NCI-H2227 (cell line): ENCODE measurements at regions not wholly inside any gene's neighbourhood (a gene's known extent, or its start where the extent isn't known, plus 50 kb on each side); places are given as distances from the start of the nearest gene placed in this dataset.

Experiments used
- DNase-seq: peaks from one replicate; lab custom pipeline; 2025; ENCODE audit not compliant: unreplicated experiment; lab: John Stamatoyannopoulos, UW

DNA sequence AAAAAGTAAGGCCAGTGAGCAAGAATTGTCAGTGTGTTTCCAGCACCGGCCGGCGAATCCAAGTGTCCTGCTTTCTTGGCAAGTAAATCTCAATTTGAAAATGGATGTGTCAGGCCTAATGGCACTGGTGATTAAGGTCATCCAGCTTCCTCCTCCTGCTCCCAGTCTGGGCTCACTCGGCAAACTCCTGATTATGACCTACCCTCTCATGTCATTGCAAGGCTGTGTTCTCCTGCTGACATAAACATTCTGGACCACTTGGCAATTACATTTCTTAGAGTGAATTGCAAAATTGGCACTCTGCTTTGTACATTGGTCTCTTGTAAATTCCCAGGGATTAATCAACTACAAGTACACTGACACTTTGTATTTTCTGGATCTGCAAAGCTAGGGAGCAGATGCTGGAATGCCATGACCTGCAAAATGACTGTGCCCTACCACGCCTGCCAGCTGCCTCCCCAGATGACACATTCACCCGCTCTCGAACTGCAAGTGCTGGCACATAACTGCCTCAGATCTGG lies 473.8 kb downstream of the KIF20B start:
- peak; percentile 30 for DNase-seq

DNA sequence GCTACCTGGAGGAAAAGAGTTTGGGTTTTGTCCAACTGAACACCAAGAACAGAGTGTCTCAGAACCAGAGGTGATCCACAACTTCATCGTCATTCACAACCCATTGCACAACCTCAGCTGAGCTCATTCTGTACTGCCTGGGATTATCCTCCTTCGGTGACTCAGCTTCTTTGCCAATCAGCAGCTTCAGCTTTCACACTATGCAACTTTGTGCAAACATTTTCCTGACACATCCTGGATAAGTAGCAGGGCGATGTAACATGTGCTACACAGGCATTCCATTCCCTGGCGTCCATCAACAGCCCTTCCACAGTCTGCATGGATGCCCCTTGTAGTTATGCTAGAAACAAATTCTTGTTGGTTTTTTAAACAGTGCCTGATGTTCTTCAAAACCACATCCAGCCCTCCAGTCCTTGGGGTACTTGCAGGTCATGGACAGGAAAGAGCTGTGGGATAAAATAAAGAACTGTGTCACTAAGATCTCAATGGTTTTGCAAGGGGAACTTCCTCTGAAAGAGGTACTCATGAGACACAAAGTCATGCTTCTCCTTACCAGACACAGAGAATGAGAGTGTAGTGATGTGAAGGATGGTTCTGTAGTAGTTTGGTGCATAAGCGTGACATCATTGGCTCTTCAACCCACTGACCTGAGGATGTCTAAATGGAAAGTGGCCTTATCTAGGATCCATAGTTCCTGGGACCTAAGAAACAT lies 478.5 kb downstream of the KIF20B start:
- no peak for DNase-seq

DNA sequence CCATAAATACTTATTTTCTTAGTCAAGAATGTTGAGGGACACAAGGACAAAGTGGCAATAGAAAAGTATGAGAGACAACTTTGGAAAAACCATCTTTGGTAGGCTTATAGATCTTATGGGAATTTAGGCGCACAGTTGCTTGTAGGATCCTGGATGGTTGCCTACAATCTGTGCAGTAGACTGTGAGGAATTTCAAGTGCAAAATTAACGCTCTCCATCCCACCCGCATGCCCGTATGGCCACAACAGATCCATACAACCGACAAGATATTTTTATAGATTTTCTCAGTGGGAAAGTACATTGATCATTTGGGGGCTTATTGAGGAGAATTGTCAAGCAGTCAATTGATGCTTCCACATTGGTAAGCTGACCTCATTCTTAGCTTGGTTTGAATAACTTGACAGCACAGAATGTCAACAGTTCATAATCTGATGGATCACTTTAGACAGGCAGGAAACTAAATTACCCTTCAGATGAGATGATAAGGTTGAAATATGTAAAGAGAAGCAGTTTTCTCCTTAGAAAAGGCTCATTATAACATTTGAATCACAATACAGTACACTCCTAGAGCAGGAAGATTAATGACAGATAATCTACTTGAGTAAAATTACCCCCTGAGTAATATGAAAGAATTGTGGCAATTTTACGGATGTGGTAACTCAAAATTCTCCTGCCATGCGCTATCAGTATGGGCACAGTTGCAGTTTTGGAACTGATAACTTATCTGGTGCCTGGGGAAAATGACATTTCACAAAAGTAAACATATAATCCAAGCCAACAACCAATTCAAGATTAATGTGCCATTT lies 479.7 kb downstream of the KIF20B start:
- DNase-seq, result no peak

DNA sequence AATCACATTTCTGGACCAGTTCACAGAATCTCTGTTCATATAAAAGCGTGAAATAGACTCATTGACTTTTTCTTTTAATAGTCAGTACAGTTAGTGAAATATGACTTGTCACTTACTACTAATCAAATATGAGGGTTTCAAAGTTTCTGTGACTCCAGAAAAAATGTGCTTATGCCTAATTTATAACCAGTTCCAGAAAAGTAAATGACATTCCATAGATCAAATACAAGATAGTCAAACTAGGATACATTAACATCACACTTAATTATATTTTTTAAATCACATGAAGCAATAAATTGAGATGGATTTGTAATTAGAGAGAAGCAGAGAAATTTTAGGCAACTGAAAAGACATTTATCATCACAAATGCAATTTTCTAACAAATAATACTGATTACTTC lies 491.4 kb downstream of the KIF20B start:
- DNase-seq, result no peak

DNA sequence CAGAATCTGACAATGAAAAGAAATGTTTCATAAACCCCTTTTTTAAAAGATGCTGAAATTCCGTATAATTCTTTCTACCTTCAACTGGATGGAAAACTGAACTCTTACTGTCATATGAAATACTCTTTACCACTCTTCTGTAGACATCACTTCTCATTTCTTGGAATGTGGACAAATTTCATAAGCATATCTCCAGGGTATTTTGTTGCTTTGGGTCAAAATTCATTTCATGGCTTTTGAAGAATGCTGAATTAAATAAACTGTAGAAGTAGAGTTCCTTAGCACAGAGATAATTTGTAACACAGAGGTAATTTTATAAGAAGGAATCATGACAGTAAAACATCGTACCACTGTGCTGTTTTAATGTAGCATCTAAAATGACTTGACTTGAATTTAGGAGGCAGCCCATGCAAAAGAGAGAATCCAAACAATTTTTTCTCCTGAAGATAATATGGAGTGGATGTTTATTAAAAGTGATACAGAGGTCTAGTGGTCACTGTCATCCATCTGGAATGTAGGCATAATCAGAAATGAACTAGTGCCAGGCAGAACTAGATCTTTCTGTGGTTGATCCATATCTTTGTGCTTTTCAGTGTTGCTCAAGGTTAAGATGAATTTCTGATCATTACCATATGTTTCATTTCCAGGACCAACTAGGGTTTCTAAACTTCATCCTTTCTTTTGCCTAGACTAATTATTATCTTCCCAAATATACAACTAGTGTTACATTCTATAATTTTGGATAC lies 492.0 kb downstream of the KIF20B start:
- no peak for DNase-seq

DNA sequence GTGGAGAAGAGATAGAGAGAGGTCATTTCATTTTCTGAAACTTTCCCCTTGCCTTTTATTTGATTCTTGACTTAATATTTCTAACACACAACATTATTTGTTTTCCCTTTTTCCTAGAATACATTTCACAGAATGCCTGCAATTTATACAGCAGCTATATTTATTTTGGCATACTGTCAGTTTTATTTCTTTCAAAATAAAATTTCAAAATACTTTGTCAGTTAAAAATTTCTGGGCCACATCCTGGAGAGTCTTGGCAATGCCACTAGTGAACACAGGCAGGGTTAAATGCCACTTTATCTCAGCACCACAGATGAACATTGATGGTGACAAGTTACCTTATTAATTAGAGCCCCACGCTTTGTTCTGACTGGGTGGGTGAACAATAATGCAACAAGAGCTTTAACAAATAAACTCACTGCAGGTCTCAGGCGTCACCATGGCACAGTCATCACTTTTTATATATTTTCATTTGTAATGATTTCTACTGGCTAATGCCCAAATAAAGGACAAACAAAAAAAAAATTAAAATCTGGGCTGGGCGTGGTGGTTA lies 494.0 kb downstream of the KIF20B start:
- DNase-seq, result no peak

DNA sequence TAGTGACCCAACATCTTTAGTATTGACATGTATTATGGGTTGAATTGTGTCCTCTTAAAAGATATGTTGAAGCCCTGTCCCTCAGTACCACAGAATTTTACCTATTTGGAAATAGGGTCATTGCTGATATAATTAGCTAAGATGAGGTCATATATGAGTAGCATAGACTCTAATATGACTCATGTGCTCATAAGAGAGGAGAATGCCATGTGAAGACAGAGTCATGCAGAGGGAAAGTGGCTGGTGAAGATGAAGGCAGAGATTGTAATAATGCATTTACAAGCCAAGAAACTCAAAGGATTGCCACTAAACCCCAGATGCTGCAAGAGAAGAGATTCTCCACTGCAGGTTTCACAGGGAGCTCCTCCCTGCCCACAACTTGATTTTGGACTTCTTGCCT lies 496.4 kb downstream of the KIF20B start:
- no peak for DNase-seq

DNA sequence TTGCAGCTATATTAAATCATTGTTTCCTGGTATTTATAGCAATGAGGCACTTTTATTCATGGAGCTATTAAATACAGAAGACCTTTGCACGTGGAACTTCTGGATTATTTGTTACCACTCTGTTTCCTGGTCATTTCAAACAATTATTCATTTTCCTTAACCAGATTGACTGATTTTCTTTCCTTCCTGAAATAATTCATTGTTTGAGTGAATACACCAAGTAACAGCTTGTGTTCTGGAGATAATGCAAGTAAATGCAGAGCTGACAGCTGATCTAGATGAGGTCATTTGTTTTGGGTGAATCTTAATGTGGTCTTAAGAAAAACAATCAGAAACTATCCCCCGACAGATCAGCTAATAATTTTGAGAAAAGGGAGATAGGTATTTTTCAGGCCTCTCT lies 497.7 kb downstream of the KIF20B start:
- DNase-seq, result no peak

DNA sequence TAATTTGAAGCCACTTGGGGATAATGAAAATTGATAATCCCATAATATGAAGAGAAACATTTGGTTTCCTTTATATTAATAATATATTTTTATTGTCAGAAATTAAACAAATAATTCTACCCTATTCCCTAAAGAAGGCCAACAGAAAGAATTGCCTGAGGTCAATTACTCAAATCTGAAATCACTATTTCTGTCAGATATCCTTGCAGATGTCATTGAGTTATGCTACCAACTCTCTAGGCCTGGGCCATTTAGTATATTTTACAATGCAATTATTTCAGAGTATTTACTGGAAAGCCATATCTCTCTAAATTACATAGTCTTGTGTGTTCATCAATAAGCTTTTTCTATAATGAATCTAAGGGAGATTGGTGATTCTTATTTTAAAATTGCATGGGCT lies 498.1 kb downstream of the KIF20B start:
- no peak for DNase-seq

DNA sequence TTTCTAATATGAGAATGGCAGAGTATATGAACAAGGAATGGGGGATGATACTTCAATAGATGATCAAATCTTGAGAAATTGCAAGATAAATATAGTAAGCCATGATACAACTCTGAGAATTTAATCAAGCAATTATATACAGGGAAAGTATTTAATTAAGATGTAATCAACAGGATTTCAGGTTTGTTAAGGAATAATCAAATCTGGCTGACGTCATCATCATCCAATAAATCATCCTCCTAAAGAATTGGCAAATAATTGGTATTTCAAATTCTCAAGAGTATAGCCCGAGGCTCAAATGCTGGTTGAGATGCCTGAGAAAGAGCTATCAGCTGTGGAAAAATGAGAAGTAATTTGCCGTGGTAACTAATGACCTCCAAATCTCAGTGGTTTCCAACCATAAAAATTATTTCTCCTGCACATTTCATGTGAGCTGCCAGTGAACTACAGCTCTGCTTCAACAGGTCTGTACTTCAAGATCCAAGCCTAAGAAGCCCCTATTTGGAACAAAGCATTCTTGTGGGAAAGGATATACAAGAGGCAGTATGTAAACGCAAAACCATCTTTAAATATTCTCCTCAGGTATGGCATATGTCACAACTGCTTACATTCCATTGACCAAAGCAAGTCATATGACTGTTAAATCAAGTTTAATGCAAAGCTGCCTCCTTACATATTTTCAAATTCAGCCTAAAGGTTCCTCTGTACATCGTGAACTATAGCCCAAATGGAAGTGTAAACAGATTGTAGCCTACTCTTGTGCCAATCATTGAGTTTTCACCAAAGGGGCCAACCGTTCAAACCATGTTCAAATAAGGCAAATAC lies 503.0 kb downstream of the KIF20B start:
- no peak for DNase-seq

DNA sequence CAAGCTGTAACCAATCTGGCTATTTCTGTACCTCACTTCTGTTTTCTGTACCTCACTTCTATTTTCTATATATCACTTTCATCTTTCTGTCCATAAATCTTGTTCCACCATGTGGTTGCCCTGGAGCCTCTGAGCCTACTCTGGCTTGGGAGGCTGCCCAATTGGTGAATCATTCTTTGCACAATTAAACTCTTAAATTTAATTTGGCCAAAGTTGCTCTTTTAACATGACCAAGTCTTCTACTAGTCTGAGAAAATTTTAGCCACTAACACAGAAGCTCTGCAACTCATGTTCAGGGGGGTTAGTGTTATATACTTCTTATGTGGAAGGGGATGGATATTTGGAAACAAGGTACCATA lies 503.5 kb downstream of the KIF20B start:
- no peak for DNase-seq

DNA sequence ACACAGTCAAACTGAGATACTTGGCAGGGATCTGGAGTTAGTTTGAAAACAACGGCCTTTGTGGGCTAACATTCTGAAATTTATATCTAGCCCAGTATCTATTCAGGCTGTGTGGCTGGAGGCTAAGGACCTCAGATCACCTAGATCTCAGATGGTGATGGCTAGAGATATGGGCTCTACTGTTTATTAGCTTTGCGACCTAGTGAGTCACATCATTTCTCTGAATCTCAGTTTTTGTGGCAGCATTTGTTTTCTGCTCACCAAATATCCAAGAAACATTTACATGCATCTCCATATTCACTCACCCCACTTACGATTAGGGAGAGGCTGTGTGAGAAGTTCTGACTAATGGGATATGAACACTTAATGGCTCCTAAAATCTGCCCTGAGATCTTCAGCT lies 503.9 kb downstream of the KIF20B start:
- no peak for DNase-seq

DNA sequence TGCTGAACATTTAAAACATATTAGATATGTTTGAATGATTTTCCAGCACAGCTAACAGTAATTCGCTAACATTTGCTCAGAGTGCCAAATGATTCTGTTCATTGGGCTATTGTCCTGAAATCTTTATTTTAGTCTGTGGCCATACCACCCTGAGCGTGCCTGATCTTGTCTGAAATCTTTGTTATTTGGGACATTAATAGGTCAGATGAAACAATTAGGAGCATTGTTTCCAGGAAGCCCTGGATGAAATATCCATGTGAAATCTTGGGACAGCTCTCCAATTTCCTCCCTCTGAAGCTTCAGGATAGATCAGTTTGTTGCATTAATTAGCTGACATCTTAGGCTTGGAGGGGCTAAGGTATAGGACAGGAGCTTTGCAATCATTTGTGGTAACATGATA lies 512.0 kb downstream of the KIF20B start:
- no peak for DNase-seq

DNA sequence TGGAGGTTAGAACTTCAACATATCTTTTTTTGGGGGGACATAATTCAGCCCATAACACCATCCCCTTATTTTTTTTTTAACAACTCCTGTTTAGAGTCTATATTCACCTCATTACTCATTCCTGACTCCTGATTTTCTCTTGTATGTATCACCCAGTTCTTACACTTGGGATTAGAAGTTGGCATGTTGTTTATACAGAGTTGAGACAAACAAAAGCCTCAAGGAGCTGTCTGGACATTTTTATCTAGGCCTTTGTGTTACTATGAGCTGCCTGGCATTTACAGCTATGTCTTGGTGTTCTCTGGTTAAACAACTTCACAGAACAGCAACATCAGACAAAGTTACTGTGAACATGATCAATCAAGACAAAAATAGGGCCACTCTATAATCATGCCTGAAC lies 517.5 kb downstream of the KIF20B start:
- no peak for DNase-seq

DNA sequence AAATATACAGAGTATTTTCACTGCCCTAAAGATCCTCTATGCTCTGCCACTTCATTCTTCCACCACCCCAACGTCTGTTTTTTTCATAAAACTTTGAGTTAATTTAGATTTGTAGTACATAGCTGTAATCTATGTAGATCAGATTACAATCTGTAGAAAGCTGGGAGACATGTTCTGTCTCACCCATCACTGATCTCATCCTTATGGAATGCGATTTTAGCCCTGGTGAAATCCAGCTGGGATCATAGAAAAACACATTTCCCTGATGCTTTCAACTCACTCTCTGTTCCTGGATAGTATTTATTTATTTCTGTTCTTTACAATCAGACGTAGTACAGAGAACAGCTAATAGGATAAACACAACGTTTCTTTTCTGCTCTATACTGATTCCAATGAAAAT lies 521.0 kb downstream of the KIF20B start:
- no peak for DNase-seq

DNA sequence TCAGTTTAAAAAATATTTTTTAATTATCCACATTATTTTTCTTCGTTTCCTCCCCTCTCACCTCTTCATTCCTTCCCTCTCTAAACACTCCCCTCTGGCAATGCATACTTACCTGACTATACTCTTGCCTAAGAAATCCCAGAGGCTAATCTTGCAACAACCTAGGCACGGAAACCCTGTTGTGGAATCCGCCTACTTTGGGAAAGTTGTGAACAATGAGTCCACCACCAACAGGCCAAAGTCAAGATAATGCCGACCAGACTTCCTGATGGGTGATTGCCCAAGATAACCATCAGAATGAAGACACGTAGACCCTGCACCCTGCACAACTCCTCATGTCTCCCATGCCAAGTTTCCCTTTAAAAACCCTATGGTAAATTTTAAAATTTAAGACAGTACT lies 521.5 kb downstream of the KIF20B start:
- DNase-seq, result no peak

DNA sequence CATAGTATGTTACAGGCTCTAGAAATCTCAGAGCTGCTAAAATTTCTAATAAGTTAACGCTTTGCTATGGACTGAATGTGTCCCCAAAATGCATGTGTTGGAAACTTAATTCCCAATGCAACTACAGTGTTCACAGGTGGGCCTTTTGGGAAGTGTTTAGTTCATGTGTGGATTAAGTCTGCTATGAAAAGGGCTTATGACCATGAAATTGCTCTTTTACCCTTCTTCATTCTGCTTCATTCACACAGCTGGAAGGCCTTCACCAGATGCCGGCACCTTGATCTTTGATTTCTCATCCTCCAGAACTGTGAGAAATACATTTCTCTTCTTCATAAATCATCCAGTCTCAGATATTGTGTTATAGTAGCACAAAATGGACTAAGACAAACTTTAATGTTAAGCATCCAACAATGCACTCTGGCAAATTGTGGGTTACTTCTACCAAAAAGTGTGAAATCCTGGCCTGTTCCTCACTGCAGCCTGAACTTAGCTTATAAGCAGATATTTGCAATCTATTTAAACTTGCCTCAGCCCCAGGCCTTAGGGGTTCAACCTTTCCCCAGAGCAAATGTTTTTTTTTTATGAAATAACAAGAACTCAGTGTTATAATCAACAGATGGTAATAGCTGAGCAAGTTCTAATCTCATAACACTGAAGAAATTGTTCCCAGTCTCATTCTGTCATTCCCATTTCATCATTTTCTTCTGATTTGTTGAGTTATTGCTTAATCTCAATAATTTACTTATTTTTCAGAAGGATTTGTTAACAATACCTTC lies 523.6 kb downstream of the KIF20B start:
- no peak for DNase-seq

DNA sequence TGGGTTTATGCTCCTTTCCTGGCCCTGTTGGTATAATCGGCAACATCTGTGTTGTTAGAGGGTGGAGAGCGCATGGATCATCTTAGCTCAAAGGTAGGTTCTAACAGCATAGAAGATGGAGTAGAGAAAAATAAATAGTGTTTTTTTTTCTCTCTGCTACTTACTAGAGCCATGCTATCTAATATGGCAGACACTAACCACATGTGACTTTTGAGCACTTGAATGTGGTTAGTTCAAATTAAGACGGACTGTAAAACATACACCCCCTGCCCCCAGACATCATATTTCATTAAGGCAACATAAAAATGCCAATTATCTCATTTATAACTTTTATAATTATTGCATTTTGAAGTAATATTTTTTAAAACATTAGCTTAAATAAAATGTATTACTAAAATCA lies 525.1 kb downstream of the KIF20B start:
- no peak for DNase-seq

DNA sequence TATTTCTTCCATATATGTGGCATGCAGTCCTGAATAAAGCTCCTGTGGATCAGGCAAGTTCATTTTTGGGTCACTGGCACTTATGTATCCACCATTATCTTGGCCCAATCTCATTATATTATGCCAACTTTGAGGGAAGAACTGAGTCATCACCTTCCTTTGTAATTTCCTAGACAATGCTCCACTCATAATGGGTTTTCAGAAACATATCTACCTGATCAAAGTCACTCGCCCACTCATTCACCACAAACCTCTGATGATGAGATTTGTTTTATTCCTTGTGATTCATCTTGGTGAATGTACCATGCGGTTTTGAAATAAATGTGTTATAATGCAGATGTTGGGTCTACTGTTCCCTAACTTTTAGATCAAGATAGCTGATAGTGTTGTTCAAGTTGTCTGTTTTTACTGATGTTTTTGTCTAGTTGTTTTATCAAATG lies 525.8 kb downstream of the KIF20B start:
- DNase-seq, result no peak

DNA sequence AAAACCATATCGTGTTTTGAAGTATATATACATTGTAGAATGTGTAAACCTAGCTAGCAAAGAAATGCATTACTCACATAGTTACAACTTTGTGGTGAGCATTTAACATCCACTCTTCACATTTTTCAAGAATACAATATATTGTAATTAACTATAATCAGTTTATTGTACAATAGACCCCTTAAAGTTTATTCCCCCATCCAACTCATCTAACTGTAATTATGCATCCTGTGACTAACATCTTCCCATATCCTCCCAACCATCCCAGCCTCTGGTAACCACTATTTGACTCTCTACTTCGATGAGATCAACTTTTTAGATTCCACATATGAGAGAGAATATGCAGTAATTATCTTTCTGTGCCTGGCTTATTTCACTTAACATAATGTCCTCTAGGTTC lies 526.4 kb downstream of the KIF20B start:
- no peak for DNase-seq
